GM18861 (cell line): ENCODE measurements at regions not wholly inside any gene's neighbourhood (a gene's known extent, or its start where the extent isn't known, plus 50 kb on each side); places are given as distances from the start of the nearest gene placed in this dataset.

Experiments
- ATAC-seq: cut with Tn5 transposase; IDR thresholded peaks from one replicate; pipeline ENCODE4 v1.9.1; 2021; ENCODE audit not compliant: unreplicated experiment

DNA sequence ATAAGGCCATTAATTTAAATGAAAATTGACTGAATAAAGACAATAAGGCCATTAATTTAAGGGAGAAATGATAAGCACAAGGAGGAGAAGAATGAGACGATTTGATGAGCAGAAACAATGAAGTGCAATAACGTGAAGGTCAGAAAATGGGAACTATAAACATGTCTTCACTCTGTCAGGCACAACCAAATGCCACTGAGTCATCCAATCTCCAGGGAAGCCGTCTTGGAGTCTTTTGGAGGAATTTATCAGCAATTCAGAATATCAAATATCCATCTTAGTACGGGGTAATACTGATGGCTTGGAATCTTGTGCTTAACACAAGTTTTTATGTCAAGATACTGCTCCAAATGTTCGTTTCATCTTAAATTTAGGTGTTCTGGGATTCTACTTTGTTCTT, 159.9 kb downstream of the CAPZA3 start:
- no peak for ATAC-seq

- ATAC-seq: no peak
These were observed 160.6 kb downstream of the CAPZA3 start for GRCh38 chr12:18898470-18898869.

DNA sequence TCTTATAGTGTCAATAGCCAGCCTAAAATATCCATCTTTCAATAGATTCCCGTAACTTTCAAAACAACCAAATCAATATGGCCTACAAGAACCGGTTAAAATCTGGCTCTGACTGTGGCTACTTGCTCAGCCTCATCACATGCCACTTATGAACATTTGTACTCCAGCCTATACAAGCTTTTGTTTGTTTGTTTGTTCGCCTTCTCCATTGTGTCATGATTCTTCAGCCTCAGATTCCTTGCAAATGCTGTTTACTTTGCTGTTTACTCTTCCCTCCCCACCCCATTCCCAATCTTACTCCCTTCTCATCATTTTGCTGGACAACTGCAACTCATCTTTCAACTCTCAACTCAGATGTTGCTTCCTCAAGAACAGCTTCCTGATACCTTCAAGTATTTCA, 161.2 kb downstream of the CAPZA3 start:
- no peak for ATAC-seq

- no peak for ATAC-seq
These were observed 161.9 kb downstream of the CAPZA3 start for GRCh38 chr12:18899678-18900317.

DNA sequence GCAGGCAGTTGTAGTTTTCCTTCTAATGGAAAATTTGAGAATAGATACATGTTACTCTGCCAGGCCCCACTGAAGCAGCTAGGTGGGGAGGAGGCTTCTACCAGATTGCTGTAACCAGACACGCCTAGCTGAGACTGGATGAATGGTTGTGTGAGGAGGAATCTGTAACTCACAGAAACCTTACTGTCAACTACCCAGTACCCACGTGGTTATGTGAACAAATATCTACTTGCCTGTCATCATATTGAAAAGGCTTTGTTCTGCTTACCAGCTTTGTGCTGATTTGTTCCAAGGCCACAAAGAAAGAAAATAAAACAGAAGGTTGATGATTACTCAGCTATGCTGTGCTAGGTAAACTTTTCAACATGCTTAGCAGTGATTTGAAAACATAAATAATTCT, 167.2 kb downstream of the CAPZA3 start:
- no peak for ATAC-seq

DNA sequence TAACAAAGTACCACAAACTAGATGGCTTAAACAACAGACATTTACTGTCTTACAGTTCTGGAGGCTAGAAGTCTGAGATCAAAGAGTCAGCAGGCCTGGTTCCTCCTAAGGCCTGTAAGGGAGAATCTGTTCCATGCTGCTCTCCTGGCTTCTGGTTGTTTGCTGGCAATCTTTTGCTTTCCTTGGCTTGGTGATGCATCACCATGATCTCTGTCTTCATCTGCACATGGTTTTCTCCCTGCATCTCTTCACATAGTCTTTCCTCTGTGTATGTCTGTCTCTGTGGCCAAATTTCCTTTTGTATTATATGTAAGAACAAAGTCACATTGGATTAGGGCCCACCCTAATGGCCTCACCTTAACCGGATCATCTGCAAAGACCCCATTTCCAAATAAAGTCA, 168.5 kb downstream of the CAPZA3 start:
- no peak for ATAC-seq

DNA sequence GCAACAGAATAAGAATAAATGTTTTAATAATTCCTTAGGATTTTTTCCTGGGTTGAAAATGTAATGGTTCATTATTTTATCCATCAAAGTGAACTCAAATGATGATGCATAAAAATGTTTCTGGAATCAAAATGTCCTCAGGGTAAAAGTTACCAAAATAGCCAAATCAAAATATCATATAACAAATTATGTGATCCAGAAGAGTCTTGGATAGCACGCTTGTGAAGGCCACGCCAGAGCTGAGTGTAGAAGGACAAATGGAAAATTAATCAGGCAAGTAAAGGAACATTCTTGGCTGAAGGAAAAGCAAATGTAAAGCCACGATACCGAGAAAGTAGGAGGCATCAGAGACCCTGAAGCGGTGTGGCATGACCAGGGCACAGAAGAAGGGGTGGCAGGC, 169.2 kb downstream of the CAPZA3 start:
- ATAC-seq: no peak

DNA sequence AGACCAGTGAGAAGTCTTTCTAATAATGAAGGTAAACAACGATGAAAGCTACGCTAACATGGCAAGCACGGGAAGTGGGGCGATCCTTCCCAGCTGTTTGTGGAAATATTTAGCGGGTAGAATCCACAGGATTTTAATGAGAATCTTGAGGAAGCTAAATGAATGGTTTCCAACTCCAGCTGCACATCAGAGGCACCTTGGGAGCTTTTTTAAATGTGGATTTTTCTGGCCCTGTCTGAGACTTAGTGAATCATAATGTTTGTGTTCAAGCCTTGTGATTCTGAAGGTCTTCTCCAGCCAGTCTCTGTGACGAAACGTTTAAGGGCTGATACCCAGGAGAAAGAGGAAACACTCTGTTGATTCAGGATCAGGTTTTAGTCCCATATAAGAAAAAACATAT, 169.8 kb downstream of the CAPZA3 start:
- ATAC-seq: no peak

DNA sequence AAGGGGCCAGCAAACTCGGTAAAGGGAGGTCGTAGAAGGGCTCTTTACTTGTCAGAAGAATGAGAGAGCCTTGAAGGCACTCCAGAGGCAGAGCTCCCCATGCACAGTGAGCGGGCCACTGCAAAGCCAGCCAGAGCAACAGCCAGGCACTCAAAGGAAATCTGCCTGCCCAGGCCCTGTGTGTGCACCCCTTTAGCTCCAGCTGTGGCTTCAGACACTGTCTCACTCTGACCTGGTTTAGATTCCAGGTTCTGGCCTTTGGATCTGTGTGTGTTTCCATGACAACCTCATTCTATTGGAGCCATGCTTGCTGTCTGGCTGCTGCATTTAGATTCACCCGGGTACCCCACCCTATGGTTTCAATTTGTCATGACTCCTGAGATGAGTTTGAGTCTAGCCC, 170.3 kb downstream of the CAPZA3 start:
- ATAC-seq: no peak

DNA sequence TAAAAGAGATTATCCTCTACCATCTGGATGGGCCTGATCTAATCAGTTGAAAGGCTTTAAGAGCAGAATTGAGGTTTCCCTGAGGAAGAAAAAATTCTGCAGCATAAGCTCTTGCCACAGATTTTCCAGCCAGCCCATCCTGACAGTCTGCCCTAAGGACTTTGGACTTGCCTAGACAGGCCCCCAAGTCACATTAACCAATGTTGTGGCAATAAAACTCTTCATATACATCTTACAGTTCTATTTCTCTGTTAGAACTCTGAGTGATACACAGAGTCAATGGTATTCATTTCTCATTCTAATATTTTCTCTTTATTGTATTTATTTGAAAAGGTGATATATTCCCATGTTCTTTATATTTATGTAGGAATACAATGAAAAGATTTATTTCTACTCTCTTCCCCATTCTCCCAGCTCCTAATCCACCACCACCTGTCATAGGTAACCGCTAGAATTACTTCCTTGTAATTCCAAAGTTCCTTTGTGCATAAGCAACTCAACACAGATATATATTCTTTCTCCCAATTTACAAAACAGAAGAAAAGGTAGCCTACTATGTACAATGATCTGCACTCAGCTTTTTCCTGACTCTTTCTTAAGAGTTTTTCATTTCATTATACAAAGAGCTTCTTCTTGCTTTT, 182.1 kb downstream of the CAPZA3 start:
- ATAC-seq: no peak

- ATAC-seq: no peak
These were observed 184.9 kb downstream of the CAPZA3 start for GRCh38 chr12:18922851-18923250.

- no peak for ATAC-seq
These were observed 185.8 kb downstream of the CAPZA3 start for GRCh38 chr12:18923721-18924120.

GRCh38 chr12:18926188-18926587, 188.3 kb downstream of the CAPZA3 start:
- no peak for ATAC-seq

DNA sequence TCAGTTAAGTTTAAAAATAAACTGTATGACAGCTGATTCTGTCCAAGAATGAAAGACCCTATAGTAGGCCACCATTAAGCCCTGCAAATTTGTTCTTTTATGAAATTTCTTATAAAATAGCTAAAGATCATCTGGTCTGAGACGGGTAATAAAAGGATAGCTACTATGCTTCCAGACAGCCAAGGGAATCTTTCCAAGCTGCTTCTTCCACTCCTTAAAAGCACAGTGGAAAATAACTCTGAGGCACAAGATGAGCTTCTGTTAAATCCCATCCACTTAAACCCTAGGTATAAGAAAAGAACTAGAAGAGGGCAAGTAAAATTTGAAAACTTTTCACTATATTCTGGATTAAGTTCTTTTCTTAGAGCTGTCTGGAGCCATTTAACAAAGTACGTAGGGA, 194.3 kb downstream of the CAPZA3 start:
- no peak for ATAC-seq

DNA sequence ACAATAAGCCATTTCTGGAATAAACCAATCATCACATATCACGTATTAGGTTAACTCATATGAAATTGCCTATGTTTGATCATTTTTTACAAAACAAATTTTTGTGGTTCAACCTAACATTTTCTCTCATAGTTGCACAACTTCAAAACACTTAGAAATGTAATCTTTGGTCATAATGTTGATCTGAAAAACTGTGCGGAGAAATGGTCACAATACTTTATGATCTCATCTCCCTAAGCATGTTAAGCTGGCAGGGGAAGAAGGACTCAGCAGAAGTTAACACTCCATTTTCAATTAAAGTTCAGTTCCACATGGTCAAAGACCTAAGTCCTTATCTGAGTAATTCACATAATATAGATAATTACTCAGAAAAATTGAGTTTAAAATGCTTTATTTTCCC, 194.8 kb downstream of the CAPZA3 start:
- ATAC-seq: no peak

- ATAC-seq: no peak
These were observed 194.1 kb upstream of the PLEKHA5 start for GRCh38 chr12:18935371-18935965.

DNA sequence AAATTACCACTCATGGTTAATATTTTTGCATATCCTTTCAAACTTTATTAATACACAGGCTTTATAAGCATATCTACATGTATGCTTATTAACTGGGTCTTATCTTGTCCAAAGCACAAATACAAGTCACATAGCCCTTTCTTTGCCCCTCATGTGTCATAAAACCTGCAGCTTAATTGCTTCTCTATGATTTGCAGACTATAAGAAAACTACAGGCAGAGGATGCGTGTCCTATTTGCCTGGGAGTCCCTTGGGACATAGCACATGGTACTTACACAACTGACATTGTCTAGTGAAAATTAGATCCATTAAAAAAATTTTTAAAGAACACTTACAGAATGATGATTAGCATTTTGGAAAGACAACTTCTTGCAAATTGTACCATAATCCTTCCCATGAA, 190.5 kb upstream of the PLEKHA5 start:
- no peak for ATAC-seq

- no peak for ATAC-seq
These were observed 186.9 kb upstream of the PLEKHA5 start for GRCh38 chr12:18942669-18943068.

DNA sequence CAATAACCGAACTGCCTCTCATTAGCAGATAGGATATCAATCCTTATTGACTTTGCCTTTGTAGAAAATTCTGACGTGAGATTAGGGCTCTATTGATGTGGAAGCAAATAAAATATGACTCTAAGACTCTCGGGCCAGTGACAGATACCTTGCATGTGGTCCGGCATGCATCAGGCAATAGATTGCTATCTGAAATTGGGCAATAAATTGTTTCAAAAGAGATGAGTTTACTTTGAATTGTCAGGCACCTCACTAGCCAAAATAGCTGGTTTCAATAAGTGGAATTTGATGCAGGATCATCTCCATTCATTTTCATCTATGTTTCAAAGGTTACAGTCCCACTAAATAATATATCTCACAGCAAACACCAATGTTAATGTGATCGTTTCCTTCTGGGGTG, 186.3 kb upstream of the PLEKHA5 start:
- no peak for ATAC-seq

GRCh38 chr12:18946106-18946505, 183.4 kb upstream of the PLEKHA5 start:
- no peak for ATAC-seq

DNA sequence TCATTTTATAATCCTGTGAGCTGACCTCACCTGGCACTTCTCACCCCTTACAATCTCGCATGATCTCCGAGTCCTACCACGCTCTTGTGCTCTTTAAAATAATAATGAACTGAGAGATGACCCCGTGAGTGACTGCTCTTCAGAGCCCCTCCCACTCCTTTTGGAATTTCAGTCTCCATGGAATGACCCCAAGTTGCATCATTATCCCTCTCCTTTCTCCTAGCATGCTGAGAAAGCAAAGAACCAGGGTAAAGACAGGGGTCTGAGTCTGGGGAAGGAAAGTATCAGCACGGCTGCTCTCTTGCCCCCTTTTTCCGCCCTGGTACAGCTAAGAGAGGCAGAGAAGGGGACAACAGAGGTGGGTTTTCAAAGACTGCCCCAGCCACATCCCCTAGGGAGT, 178.3 kb upstream of the PLEKHA5 start:
- no peak for ATAC-seq

DNA sequence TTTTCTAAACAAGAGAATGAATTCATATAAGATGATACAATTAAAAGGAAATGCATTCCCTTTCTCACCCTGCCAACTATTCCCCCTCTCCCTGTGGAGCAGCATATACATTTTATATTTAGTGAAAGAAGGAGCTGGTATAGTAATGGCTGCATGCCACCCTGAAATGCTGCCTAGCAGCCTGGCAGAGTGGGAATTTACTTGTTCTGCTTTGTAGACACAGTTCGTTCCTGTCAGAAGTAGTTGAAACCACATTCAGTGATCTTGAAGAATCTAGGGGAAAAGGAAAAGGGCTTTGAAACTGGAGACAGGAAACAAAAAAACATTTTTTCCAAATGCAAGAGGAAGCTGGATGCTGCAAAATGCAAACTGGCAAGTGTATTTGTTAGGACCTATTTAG, 176.0 kb upstream of the PLEKHA5 start:
- no peak for ATAC-seq

DNA sequence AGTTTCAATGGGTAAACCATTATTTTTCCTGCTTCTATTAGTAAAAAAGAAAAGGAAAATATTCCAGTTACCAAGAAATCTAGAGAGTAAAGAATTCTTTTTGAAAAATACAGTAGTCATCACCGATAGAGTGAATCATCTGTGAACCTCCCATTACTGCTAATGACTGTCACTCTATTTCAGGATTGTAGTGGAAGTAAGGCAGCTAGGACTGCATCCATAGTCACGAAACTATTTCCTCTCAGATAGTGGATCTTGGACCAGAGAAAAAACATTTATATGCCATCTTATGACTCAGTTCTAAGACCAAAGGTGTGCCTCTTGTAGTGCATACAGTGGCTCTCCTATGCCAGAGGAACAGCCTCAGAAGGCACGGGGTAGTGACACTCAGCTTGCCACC, 173.9 kb upstream of the PLEKHA5 start:
- ATAC-seq: no peak
